Panc1 (cell line): ENCODE measurements at regions not wholly inside any gene's neighbourhood (a gene's known extent, or its start where the extent isn't known, plus 50 kb on each side); places are given as distances from the start of the nearest gene placed in this dataset.

Experiments used
- ATAC-seq: fragments of 200-7000 bp; cut with Tn5 transposase; 2 replicates; pipeline ENCODE4 v1.9.1; 2020; ENCODE audit warnings: mild to moderate bottlenecking, moderate library complexity
- BruUV-seq: library from RNA; stranded (reverse); fragments of 400-500 nt; replicated peaks from 2 replicates; lab custom pipeline; 2021; lab: Mats Ljungman, UMichigan
- CTCF ChIA-PET: fragments of 300-600 bp; sonication (Branson Sonifier 250); formaldehyde crosslinking; loops from one replicate; lab custom pipeline; 2022; ENCODE audit warnings: antibody characterized with exemption; lab: Charles Lee
- POLR2A ChIA-PET: fragments of 300-600 bp; sonication (Branson Sonifier 250); formaldehyde crosslinking; loops from one replicate; lab custom pipeline; 2022; ENCODE audit warnings: antibody characterized with exemption; lab: Charles Lee
- DNase-seq: peaks from one replicate; pipeline ENCODE4 v3.0.0-alpha.2; 2010; ENCODE audit warnings: low read depth, low spot score
- H3K27ac ChIP-seq: 2 replicates; pipeline ENCODE4 v1.5.1; 2011; ENCODE audit warnings: mild to moderate bottlenecking, low read length, inconsistent platforms
- H3K27me3 ChIP-seq: fragments of 200-500 bp; sonication (Bioruptor generic); 2 replicates; pipeline ENCODE4 v1.6.0; 2014; ENCODE audit warnings: low read length, inconsistent platforms; ENCODE audit not compliant: control insufficient read depth, insufficient read depth
- H3K36me3 ChIP-seq: fragments of 200-500 bp; sonication (Bioruptor generic); 2 replicates; pipeline ENCODE4 v1.5.1; 2014; ENCODE audit warnings: inconsistent platforms, mild to moderate bottlenecking, low read length, moderate library complexity; ENCODE audit not compliant: control insufficient read depth, insufficient read depth
- H3K4me1 ChIP-seq: 2 replicates; pipeline ENCODE4 v1.5.1; 2011; ENCODE audit warnings: inconsistent platforms, mild to moderate bottlenecking, low read length, moderate library complexity; ENCODE audit not compliant: control insufficient read depth, insufficient read depth
- H3K4me3 ChIP-seq, 2 experiments: 2 replicates each; pipeline ENCODE4 v1.5.1; 2011 to 2012; ENCODE audit warnings: low read depth in 2 of 2, low read length in 2 of 2, mild to moderate bottlenecking in 2 of 2, inconsistent platforms in 1 of 2, moderate library complexity in 1 of 2
- H3K9me3 ChIP-seq: fragments of 200-500 bp; sonication (Bioruptor generic); 2 replicates; pipeline ENCODE4 v1.5.1; 2014; ENCODE audit warnings: low read depth, mild to moderate bottlenecking, inconsistent platforms, low read length, moderate library complexity; ENCODE audit not compliant: control insufficient read depth, insufficient read depth
- POLR2AphosphoS5 ChIP-seq: IDR thresholded peaks from 2 replicates; pipeline ENCODE4 v1.6.1; 2012; ENCODE audit warnings: mild to moderate bottlenecking, low read depth, low read length, moderate library complexity
- SIN3A ChIP-seq: IDR thresholded peaks from 2 replicates; pipeline ENCODE4 v1.6.1; 2012; ENCODE audit warnings: low read depth, mild to moderate bottlenecking, low read length, moderate library complexity, borderline replicate concordance; ENCODE audit not compliant: insufficient read depth
- TCF7L2 ChIP-seq: IDR thresholded peaks from 2 replicates; pipeline ENCODE4 v1.6.1; 2011; ENCODE audit warnings: mild to moderate bottlenecking, low read depth, low read length, inconsistent platforms
- in situ Hi-C: cut with HindIII; loops from 2 replicates; pipeline ENCODE4 v1.10.0; 2016; ENCODE audit warnings: low sequenced_read_pairs, low pct_unique_long_range_greater_than_20kb
- intact Hi-C: fragments of 100-400 bp; cut with micrococcal nuclease; formaldehyde crosslinking; loops from one replicate; pipeline ENCODE4 v1.10.0; 2022; ENCODE audit not compliant: unreplicated experiment
- TF ChIP-seq, protein P1 (sequence below): fragments of 450-650 bp; IDR thresholded peaks from 2 replicates; pipeline ENCODE4 v1.5.1; 2017; ENCODE audit warnings: mild to moderate bottlenecking
- TF ChIP-seq, protein P2 (sequence below), 2 experiments: IDR thresholded peaks; 2 replicates each; pipeline ENCODE4 v1.6.1; 2011 to 2012; ENCODE audit warnings: low read depth in 2 of 2, control low read depth in 1 of 2, low read length in 1 of 2, mild to moderate bottlenecking in 1 of 2, moderate library complexity in 1 of 2; ENCODE audit not compliant: insufficient read depth in 1 of 2

DNA sequence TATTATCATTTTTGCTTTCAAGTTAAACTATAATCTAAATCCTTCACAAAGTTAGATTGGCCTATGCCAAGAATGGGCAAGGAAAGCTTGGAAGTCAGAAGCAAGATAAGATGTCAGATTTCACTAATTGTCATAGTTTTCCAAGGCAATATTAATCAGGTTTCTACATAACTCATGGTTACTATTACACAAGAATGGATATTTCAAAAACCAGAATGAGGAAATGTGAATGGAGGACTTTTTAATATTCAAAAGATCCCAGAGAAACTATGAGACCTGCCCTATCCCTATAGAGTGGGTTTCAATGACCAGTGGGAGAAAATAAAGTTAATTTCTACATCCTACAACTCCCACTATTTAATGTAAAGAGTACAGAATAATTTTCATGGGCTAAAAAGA lies 203.2 kb downstream of the CASP12 start:
- in situ Hi-C loops (no loop called here), intact Hi-C loops (no loop called here)
- no peaks in the 10 kb centered on the region for H3K27me3 ChIP-seq
- CTCF ChIA-PET, result no interaction called here
- no peaks in the 10 kb centered on the region for H3K9me3 ChIP-seq
- no peak for ATAC-seq
- no peak overlapping the region for H3K4me3 ChIP-seq
- H3K36me3 ChIP-seq, result no peaks in the 10 kb centered on the region
- H3K4me1 ChIP-seq, result no peaks in the 10 kb centered on the region
- TF ChIP-seq TCF7L2, result no peak
- TF ChIP-seq, protein P1, sequence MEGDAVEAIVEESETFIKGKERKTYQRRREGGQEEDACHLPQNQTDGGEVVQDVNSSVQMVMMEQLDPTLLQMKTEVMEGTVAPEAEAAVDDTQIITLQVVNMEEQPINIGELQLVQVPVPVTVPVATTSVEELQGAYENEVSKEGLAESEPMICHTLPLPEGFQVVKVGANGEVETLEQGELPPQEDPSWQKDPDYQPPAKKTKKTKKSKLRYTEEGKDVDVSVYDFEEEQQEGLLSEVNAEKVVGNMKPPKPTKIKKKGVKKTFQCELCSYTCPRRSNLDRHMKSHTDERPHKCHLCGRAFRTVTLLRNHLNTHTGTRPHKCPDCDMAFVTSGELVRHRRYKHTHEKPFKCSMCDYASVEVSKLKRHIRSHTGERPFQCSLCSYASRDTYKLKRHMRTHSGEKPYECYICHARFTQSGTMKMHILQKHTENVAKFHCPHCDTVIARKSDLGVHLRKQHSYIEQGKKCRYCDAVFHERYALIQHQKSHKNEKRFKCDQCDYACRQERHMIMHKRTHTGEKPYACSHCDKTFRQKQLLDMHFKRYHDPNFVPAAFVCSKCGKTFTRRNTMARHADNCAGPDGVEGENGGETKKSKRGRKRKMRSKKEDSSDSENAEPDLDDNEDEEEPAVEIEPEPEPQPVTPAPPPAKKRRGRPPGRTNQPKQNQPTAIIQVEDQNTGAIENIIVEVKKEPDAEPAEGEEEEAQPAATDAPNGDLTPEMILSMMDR, result no peak
- TF ChIP-seq, protein P2, sequence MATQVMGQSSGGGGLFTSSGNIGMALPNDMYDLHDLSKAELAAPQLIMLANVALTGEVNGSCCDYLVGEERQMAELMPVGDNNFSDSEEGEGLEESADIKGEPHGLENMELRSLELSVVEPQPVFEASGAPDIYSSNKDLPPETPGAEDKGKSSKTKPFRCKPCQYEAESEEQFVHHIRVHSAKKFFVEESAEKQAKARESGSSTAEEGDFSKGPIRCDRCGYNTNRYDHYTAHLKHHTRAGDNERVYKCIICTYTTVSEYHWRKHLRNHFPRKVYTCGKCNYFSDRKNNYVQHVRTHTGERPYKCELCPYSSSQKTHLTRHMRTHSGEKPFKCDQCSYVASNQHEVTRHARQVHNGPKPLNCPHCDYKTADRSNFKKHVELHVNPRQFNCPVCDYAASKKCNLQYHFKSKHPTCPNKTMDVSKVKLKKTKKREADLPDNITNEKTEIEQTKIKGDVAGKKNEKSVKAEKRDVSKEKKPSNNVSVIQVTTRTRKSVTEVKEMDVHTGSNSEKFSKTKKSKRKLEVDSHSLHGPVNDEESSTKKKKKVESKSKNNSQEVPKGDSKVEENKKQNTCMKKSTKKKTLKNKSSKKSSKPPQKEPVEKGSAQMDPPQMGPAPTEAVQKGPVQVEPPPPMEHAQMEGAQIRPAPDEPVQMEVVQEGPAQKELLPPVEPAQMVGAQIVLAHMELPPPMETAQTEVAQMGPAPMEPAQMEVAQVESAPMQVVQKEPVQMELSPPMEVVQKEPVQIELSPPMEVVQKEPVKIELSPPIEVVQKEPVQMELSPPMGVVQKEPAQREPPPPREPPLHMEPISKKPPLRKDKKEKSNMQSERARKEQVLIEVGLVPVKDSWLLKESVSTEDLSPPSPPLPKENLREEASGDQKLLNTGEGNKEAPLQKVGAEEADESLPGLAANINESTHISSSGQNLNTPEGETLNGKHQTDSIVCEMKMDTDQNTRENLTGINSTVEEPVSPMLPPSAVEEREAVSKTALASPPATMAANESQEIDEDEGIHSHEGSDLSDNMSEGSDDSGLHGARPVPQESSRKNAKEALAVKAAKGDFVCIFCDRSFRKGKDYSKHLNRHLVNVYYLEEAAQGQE (IDR thresholded peaks at IDR 0.05; ENCODE audit: insufficient read depth in 1 of 2, low read depth in 2 of 2, low read length in 1 of 2), result no peak
- no peak for TF ChIP-seq SIN3A
- no peak for TF ChIP-seq POLR2AphosphoS5
- H3K27ac ChIP-seq, result no peak overlapping the region
- BruUV-seq, result no TSS peak
- POLR2A ChIA-PET, result no interaction called here
- no peak for DNase-seq

DNA sequence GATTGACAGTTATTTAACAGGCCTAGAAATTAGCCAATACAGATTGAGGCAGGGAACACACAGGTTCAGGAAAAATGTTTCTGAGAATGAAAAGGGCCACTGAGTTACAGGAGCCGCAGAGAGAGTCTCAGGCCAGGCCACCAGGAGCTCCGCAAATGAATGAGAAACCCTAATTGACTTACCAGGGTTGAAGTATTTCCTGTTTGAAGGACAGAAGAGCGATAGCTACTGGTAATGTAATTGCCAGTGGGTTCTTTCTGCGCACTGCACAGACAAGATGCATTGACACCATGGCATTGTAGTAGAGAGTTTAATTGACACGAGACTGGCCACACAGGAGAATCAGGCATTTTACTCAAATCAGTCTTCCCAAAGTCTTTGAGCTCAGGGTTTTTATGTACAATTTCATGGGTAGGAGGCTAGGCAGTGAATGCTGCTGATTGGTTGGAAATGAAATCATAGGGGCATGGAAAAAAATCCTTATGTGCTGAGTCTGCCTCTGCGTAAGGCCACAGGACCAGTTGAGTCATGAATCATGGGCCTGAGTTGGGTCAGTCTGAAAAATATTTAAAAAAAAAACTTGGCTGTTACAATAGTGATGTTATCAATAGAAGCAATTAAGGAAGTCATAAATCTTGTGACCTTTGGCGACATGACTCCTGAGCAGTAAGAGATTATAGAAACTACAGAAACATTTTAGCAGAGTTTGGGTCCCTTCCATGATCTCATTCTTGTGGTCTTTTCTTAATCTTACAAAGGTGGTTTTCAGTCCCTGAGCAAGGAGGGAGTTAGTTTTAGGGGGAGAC lies 203.8 kb downstream of the CASP12 start:
- in situ Hi-C loops (no loop called here), intact Hi-C loops (no loop called here)
- ATAC-seq, result no peak
- H3K36me3 ChIP-seq, result no peaks in the 10 kb centered on the region
- no TSS peak for BruUV-seq
- CTCF ChIA-PET, result no interaction called here
- TF ChIP-seq, protein P1, result no peak
- TF ChIP-seq TCF7L2 (no peak), POLR2AphosphoS5 (no peak), SIN3A (no peak)
- TF ChIP-seq, protein P2 (IDR thresholded peaks at IDR 0.05; ENCODE audit: insufficient read depth in 1 of 2, low read depth in 2 of 2, low read length in 1 of 2), result no peak
- no peaks in the 10 kb centered on the region for H3K27me3 ChIP-seq
- H3K4me3 ChIP-seq, result no peak overlapping the region
- no peak overlapping the region for H3K27ac ChIP-seq
- H3K4me1 ChIP-seq, result no peaks in the 10 kb centered on the region
- POLR2A ChIA-PET, result no interaction called here
- H3K9me3 ChIP-seq, result no peaks in the 10 kb centered on the region
- no peak for DNase-seq
